Liver (tissue), 8 donors: ENCODE measurements at regions not wholly inside any gene's neighbourhood (a gene's known extent, or its start where the extent isn't known, plus 50 kb on each side); places are given as distances from the start of the nearest gene placed in this dataset.

Experiments
- DNase-seq: peaks from one replicate; pipeline ENCODE4 v3.0.0-alpha.2; 2017; ENCODE audit warnings: low spot score
- H3K27ac ChIP-seq, 2 donors: one replicate each; pipeline ENCODE4 v1.7.0; 2013; ENCODE audit warnings: inconsistent platforms in 2 of 2, low read length in 2 of 2, control low read depth in 1 of 2, low read depth in 1 of 2, mild to moderate bottlenecking in 1 of 2
- H3K27me3 ChIP-seq, 4 donors: one replicate each; pipeline versions ENCODE4 v1.6.1 to v1.7.0; 2013; ENCODE audit warnings: low read length in 3 of 4, inconsistent platforms in 1 of 4, mild to moderate bottlenecking in 1 of 4, moderate library complexity in 1 of 4; ENCODE audit not compliant: control insufficient read depth in 4 of 4, insufficient read depth in 4 of 4
- H3K36me3 ChIP-seq, 4 donors: one replicate each; pipeline versions ENCODE4 v1.6.1 to v1.7.0; 2013; ENCODE audit warnings: low read length in 3 of 4, mild to moderate bottlenecking in 3 of 4, low read depth in 1 of 4, moderate library complexity in 1 of 4; ENCODE audit not compliant: control insufficient read depth in 4 of 4, insufficient read depth in 3 of 4
- H3K4me1 ChIP-seq, 4 donors: one replicate each; pipeline versions ENCODE4 v1.6.1 to v1.7.0; 2013; ENCODE audit warnings: low read length in 3 of 4, mild to moderate bottlenecking in 3 of 4, moderate library complexity in 1 of 4; ENCODE audit not compliant: control insufficient read depth in 4 of 4, insufficient read depth in 4 of 4
- H3K4me3 ChIP-seq, 3 donors: one replicate each; pipeline versions ENCODE4 v1.6.1 to v1.7.0; 2013; ENCODE audit warnings: low read length in 3 of 3, control low read depth in 1 of 3, low read depth in 1 of 3, mild to moderate bottlenecking in 1 of 3
- H3K9ac ChIP-seq, 2 donors: one replicate each; pipeline ENCODE4 v1.7.0; 2013; ENCODE audit warnings: low read length in 2 of 2, mild to moderate bottlenecking in 2 of 2, moderate library complexity in 2 of 2, control low read depth in 1 of 2, low read depth in 1 of 2
- H3K9me3 ChIP-seq, 4 donors: one replicate each; pipeline versions ENCODE4 v1.6.1 to v1.7.0; 2013; ENCODE audit warnings: low read length in 3 of 4; ENCODE audit not compliant: control insufficient read depth in 4 of 4
- ATF3 ChIP-seq: IDR thresholded peaks from 2 replicates; pipeline ENCODE4 v1.6.1; 2016; ENCODE audit warnings: antibody characterized with exemption
- FOXA1 ChIP-seq: IDR thresholded peaks from 2 replicates; pipeline ENCODE4 v1.6.1; 2016; ENCODE audit warnings: antibody characterized with exemption
- FOXA2 ChIP-seq: IDR thresholded peaks from 2 replicates; pipeline ENCODE4 v1.6.1; 2016; ENCODE audit warnings: antibody characterized with exemption
- GABPA ChIP-seq, 2 donors: IDR thresholded peaks in 1 of 2; conservative IDR thresholded peaks in 1 of 2; 2 replicates each; pipeline ENCODE4 v1.6.1; 2016; ENCODE audit warnings: antibody characterized with exemption in 2 of 2, mild to moderate bottlenecking in 1 of 2, moderate library complexity in 1 of 2
- HNF4A ChIP-seq, 2 donors: conservative IDR thresholded peaks; 2 replicates each; pipeline ENCODE4 v1.6.1; 2016; ENCODE audit warnings: antibody characterized with exemption in 2 of 2, mild to moderate bottlenecking in 2 of 2
- HNF4G ChIP-seq: IDR thresholded peaks from 2 replicates; pipeline ENCODE4 v1.6.1; 2016; ENCODE audit warnings: antibody characterized with exemption
- JUND ChIP-seq, 2 donors: IDR thresholded peaks; 2 replicates each; pipeline ENCODE4 v1.6.1; 2016; ENCODE audit warnings: antibody characterized with exemption in 2 of 2
- NR2F2 ChIP-seq: IDR thresholded peaks from 2 replicates; pipeline ENCODE4 v1.6.1; 2016; ENCODE audit warnings: antibody characterized with exemption
- REST ChIP-seq: IDR thresholded peaks from 2 replicates; pipeline ENCODE4 v1.6.1; 2016; ENCODE audit warnings: antibody characterized with exemption, mild to moderate bottlenecking
- RXRA ChIP-seq, 2 donors: IDR thresholded peaks; 2 replicates each; pipeline ENCODE4 v1.6.1; 2017 to 2018; ENCODE audit warnings: antibody characterized with exemption in 2 of 2, mild to moderate bottlenecking in 1 of 2
- SP1 ChIP-seq: IDR thresholded peaks from 2 replicates; pipeline ENCODE4 v1.6.1; 2018; ENCODE audit warnings: antibody characterized with exemption, mild to moderate bottlenecking
- TAF1 ChIP-seq: conservative IDR thresholded peaks from 2 replicates; pipeline ENCODE4 v1.6.1; 2016; ENCODE audit warnings: antibody characterized with exemption, mild to moderate bottlenecking
- YY1 ChIP-seq: IDR thresholded peaks from 2 replicates; pipeline ENCODE4 v1.6.1; 2016; ENCODE audit warnings: antibody characterized with exemption, mild to moderate bottlenecking
- WGBS: extraction: QIAGEN DNeasy Blood & Tissue Kit; methylation state at CpG from one replicate; pipeline ENCODE4 v1.1.7; 2013; 5-methylcytosine and 5-hydroxymethylcytosine counted together
- TF ChIP-seq, protein P1 (sequence below): IDR thresholded peaks from 2 replicates; pipeline ENCODE4 v1.6.1; 2016; ENCODE audit warnings: antibody characterized with exemption
- TF ChIP-seq, protein P2 (sequence below): fragments of 150-350 bp; IDR thresholded peaks from 2 replicates; pipeline ENCODE4 v1.5.1; 2017; ENCODE audit warnings: improper control_type of control experiment, low read depth, low read length; ENCODE audit not compliant: missing input control
- donor health status: healthy.
- donor health status: healthy.
- donor health status: healthy.
- donor health status: healthy.
- donor health status: healthy.

- H3K4me3 ChIP-seq = no peak overlapping the region
- no peaks in the 10 kb centered on the region for H3K36me3 ChIP-seq
- no peaks in the 10 kb centered on the region for H3K4me1 ChIP-seq
- TF ChIP-seq FOXA2 (no peak), NR2F2 (no peak), HNF4G (no peak), SP1 (no peak), GABPA (IDR thresholded peaks at IDR 0.05 in 1 of 2, conservative IDR thresholded peaks at IDR 0.05 in 1 of 2) (no peak), TAF1 (no peak), FOXA1 (no peak), ATF3 (no peak)
- TF ChIP-seq, protein P1, sequence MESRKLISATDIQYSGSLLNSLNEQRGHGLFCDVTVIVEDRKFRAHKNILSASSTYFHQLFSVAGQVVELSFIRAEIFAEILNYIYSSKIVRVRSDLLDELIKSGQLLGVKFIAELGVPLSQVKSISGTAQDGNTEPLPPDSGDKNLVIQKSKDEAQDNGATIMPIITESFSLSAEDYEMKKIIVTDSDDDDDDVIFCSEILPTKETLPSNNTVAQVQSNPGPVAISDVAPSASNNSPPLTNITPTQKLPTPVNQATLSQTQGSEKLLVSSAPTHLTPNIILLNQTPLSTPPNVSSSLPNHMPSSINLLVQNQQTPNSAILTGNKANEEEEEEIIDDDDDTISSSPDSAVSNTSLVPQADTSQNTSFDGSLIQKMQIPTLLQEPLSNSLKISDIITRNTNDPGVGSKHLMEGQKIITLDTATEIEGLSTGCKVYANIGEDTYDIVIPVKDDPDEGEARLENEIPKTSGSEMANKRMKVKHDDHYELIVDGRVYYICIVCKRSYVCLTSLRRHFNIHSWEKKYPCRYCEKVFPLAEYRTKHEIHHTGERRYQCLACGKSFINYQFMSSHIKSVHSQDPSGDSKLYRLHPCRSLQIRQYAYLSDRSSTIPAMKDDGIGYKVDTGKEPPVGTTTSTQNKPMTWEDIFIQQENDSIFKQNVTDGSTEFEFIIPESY = no peak
- TF ChIP-seq, protein P2, sequence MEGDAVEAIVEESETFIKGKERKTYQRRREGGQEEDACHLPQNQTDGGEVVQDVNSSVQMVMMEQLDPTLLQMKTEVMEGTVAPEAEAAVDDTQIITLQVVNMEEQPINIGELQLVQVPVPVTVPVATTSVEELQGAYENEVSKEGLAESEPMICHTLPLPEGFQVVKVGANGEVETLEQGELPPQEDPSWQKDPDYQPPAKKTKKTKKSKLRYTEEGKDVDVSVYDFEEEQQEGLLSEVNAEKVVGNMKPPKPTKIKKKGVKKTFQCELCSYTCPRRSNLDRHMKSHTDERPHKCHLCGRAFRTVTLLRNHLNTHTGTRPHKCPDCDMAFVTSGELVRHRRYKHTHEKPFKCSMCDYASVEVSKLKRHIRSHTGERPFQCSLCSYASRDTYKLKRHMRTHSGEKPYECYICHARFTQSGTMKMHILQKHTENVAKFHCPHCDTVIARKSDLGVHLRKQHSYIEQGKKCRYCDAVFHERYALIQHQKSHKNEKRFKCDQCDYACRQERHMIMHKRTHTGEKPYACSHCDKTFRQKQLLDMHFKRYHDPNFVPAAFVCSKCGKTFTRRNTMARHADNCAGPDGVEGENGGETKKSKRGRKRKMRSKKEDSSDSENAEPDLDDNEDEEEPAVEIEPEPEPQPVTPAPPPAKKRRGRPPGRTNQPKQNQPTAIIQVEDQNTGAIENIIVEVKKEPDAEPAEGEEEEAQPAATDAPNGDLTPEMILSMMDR = no peak
- H3K9me3 ChIP-seq = peaks cover 0 to 4% (median 1%) of the 10 kb centered on the region in 4 donors
- WGBS = 82% methylated on average over 7 of the region's 7 CpGs
- no peak for DNase-seq
- H3K27ac ChIP-seq = no peak overlapping the region
- H3K9ac ChIP-seq = no peak overlapping the region
- H3K27me3 ChIP-seq = peaks cover 0 to 3% (median 1%) of the 10 kb centered on the region in 4 donors
These were observed 469.0 kb upstream of the CDH4 start for GRCh38 chr20:60782959-60783625.

DNA sequence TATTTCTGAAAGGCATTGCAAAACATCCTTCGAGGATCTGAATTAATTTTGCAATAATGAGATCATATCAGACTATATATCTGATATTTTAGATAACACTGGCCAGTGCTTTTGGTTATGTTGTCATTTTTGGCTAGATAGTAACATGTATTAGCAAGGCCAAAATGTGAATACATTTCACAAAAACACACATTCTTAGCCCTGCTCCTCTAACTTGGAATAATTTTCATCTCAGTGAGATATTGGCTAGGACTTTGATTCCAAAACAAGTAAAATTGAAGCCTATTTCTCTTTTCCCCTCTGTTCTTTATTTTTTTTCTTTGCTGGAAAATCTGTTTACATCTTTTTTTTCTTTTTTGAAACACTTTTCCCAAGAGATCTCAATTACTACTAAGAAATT lies 466.8 kb upstream of the CDH4 start:
- no peak overlapping the region for H3K27ac ChIP-seq
- peaks cover 0 to 3% (median 1%) of the 10 kb centered on the region in 4 donors for H3K27me3 ChIP-seq
- peaks cover 0 to 4% (median 0%) of the 10 kb centered on the region in 4 donors for H3K9me3 ChIP-seq
- no peaks in the 10 kb centered on the region for H3K36me3 ChIP-seq
- no peaks in the 10 kb centered on the region for H3K4me1 ChIP-seq
- H3K9ac ChIP-seq = no peak overlapping the region
- TF ChIP-seq REST (no peak), YY1 (no peak), RXRA (IDR thresholded peaks at IDR 0.05) (no peak), JUND (IDR thresholded peaks at IDR 0.05) (no peak), HNF4G (no peak), TAF1 (no peak), HNF4A (conservative IDR thresholded peaks at IDR 0.05) (no peak), FOXA2 (no peak), FOXA1 (no peak), ATF3 (no peak), GABPA (IDR thresholded peaks at IDR 0.05 in 1 of 2, conservative IDR thresholded peaks at IDR 0.05 in 1 of 2) (no peak)
- TF ChIP-seq, protein P2 = no peak
- no peak overlapping the region for H3K4me3 ChIP-seq
- no peak for DNase-seq
- WGBS = 58% methylated on average over 1 of the region's 1 CpG
